ENCODE measurements at regions not wholly inside any gene's neighbourhood (a gene's known extent, or its start where the extent isn't known, plus 50 kb on each side); places are given as distances from the start of the nearest gene placed in this dataset.

DNA sequence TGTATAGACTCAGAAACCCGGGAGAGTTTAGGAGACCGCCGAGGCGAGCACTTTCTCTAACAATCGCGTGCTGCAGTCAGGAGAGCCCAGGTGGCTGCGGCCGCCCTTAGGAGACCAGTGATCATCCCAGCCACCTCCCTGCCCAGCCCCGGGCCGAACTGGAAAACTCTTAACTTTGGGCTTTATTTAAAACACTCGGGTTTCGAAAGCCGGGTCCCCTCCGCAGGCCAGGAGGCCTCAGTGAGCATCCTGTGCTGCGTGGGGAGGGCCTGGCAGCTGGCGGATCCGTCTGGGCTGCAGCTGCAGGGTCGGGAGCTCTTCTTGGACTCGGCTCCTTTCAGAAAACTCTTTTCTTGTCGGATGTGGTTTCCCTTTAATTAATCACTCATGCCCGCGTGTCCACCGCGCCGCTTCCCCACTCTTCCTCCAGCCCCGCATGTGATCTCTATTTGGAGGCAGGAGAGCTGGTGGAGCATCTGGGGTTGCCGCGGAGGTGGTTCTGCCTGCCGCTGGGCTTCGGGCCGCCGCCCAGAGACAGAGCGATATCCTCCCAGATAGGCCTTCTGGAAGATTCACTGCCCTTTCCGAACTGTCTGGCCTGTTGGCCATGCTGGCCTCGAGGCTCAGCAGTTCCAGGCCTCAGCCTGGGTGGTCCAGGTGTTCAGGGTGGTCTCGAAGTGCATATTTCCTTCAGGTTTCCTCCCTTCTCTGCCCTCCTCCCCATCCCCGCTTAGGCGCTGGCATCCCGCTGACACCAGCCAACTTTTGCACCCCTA lies 59.5 kb downstream of the TMEM174 start:
- intact Hi-C loops (cut with micrococcal nuclease), result loop anchor here (5.0 kb wide), 1 partner anchor 215 kb away; the partner anchor contains the start of gene FOXD1
- peaks cover 61% of the 10 kb centered on the region for H3K27me3 Mint-ChIP-seq
- ATAC-seq (ENCODE audit: low read depth) (no peak), DNase-seq (no peak)
- ChIA-PET CTCF (no interaction called here), POLR2A (no interaction called here)
- peak overlapping the region; percentile 53 for H3K4me3 Mint-ChIP-seq
- H3K9me3 Mint-ChIP-seq, result no peaks in the 10 kb centered on the region
- no peaks in the 10 kb centered on the region for H3K36me3 Mint-ChIP-seq (ENCODE audit: low read depth)
- TF ChIP-seq, protein P1, sequence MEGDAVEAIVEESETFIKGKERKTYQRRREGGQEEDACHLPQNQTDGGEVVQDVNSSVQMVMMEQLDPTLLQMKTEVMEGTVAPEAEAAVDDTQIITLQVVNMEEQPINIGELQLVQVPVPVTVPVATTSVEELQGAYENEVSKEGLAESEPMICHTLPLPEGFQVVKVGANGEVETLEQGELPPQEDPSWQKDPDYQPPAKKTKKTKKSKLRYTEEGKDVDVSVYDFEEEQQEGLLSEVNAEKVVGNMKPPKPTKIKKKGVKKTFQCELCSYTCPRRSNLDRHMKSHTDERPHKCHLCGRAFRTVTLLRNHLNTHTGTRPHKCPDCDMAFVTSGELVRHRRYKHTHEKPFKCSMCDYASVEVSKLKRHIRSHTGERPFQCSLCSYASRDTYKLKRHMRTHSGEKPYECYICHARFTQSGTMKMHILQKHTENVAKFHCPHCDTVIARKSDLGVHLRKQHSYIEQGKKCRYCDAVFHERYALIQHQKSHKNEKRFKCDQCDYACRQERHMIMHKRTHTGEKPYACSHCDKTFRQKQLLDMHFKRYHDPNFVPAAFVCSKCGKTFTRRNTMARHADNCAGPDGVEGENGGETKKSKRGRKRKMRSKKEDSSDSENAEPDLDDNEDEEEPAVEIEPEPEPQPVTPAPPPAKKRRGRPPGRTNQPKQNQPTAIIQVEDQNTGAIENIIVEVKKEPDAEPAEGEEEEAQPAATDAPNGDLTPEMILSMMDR (IDR thresholded peaks at IDR 0.05), result no peak
- H3K27ac Mint-ChIP-seq, result no peak overlapping the region
- peaks cover 25% of the 10 kb centered on the region for H3K4me1 Mint-ChIP-seq

DNA sequence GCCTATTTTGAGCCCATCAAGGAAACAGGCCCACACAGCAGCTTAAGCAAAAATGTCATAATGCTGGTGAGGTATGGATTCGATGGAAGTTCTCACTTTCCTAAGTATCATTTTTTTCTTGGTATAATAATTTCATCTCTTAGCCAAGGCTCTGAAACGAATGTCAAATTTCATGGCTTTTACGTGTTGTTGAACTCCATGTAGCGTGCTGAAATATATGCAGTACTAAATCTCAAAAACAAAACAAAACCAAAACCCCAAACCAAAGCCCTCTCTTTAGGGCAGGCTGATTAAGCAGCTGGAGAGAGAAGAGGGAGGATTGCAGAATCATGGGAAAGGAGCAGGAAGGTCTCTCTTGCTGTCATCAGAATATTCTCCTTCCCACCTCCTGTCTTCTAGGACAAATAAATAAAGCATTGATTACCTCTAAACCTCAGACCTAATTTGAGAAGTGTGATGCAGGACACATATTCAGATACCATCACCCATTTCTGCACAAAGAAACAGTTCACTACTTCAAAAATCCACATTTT lies 58.3 kb downstream of the TMEM174 start:
- CTCF ChIA-PET, result no interaction called here
- no peak overlapping the region for H3K4me3 Mint-ChIP-seq

DNA sequence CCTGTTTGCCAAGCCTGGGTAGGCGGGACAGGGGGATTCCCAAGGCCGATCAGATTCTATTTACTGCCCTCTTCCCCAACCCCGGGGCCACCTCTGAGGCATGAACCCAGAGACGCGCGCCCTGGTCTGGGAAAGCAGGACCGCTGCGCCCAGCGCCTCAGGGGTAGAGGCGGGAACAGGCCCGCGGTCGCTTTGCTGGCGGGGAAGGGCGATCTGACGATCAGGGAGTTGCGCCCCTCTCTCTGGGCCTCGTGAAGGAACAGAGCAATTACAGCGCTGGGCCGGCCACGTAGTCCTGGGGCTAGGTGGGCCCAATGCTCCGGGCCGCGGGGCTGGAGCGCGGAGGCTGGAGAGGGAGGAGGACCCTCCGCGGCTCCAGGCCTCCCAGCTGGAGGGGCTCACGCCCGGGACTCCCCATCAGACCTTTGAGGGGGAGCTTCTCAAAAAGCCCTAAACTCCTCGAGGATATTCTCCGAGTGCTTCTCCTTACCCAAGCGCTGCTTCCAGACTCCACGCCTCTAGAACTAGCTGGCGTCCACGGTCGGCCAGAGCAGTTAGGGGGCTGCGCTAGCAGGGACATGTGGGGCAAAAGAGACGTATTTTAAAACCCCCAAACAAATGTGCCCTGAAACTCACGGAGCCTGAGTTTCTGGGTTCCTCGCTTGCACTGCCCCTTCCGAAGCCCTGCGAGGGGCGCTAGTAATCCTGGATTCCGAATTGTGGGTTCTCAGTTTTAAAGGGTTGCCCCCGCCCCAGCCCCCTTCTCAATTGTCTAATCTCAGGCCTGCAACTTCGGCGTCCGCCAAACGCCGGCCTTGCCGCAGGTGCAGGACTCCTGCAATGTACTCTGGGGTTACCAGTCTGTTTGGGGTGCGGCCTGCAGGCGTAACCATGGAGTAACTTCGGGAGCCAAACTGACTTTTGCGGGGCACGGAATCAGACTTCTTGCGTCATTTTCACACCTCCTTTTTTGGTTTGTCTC lies 57.6 kb downstream of the TMEM174 start:
- Mint-ChIP-seq H3K4me3 (no peak overlapping the region), H3K36me3 (ENCODE audit: low read depth) (no peaks in the 10 kb centered on the region), H3K27ac (no peak overlapping the region), H3K4me1 (peaks cover 25% of the 10 kb centered on the region), H3K27me3 (peaks cover 56% of the 10 kb centered on the region), H3K9me3 (no peaks in the 10 kb centered on the region)
- TF ChIP-seq, protein P1 (IDR thresholded peaks at IDR 0.05), result no peak
- intact Hi-C loops (cut with micrococcal nuclease), result loop anchor here (5.0 kb wide), 1 partner anchor 217 kb away; the partner anchor contains the start of gene FOXD1
- ChIA-PET POLR2A (no interaction called here), CTCF (no interaction called here)
- DNase-seq (no peak), ATAC-seq (ENCODE audit: low read depth) (no peak)

More for the DNA sequence above, 58.3 kb downstream of the TMEM174 start:
- no peak for DNase-seq
- Mint-ChIP-seq H3K4me1 (peaks cover 25% of the 10 kb centered on the region), H3K9me3 (no peaks in the 10 kb centered on the region), H3K36me3 (ENCODE audit: low read depth) (no peaks in the 10 kb centered on the region), H3K27me3 (peaks cover 64% of the 10 kb centered on the region), H3K27ac (no peak overlapping the region)
- POLR2A ChIA-PET, result no interaction called here
- TF ChIP-seq, protein P1 (IDR thresholded peaks at IDR 0.05), result no peak
- intact Hi-C loops (cut with micrococcal nuclease), result loop anchor here (5.0 kb wide), 1 partner anchor 216 kb away; the partner anchor contains the start of gene FOXD1
- no peak for ATAC-seq (ENCODE audit: low read depth)

DNA sequence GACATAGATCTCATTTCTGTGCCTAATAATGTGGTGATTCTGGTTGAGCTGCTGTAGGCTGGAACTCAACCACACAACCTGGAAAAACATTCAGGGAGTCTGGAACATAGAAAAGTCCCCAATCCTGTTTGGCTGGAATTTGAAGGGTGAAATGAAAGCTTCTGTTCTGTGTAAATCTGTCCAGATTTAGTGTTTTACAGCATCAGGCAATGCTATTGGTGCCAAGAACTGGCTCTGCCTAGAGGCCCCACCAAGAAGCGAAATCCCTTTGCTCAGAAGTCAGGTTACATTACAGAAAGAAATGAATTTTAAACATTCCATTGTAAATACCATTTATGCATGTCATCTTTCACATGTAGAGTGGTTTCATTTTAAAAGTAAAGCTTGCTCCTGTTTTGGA lies 56.3 kb downstream of the TMEM174 start:
- Mint-ChIP-seq H3K4me1 (peaks cover 25% of the 10 kb centered on the region), H3K27ac (no peak overlapping the region), H3K4me3 (no peak overlapping the region), H3K9me3 (no peaks in the 10 kb centered on the region), H3K27me3 (peaks cover 55% of the 10 kb centered on the region), H3K36me3 (ENCODE audit: low read depth) (no peaks in the 10 kb centered on the region)
- CTCF ChIA-PET, result no interaction called here
- intact Hi-C loops (cut with micrococcal nuclease), result no loop called here
- POLR2A ChIA-PET, result no interaction called here
- TF ChIP-seq, protein P1 (IDR thresholded peaks at IDR 0.05), result no peak
- no peak for ATAC-seq (ENCODE audit: low read depth)
- no peak for DNase-seq

DNA sequence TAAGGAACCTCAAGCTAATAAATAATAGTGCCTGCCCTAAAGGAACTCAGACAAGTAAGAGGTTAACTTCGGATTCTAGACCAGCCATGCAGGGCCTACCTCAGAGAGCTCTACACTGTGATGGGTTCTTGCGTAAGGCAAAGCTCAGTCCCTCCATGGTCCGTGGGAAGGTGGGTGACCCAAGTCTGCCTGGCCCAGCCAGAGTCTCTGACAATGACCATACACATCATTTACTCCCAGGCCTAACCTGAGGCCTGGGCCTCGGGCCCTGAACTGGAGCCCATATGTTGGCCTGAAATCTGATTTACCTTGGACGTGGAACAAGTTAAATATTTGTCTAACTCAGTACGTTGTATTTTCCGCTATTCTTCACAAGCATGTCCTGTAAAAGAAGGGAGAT lies 55.1 kb downstream of the TMEM174 start:
- H3K4me1 Mint-ChIP-seq, result peaks cover 19% of the 10 kb centered on the region
- H3K27me3 Mint-ChIP-seq, result peaks cover 51% of the 10 kb centered on the region
- no peak overlapping the region for H3K4me3 Mint-ChIP-seq
- ChIA-PET CTCF (no interaction called here), POLR2A (no interaction called here)
- H3K9me3 Mint-ChIP-seq, result no peaks in the 10 kb centered on the region
- H3K36me3 Mint-ChIP-seq (ENCODE audit: low read depth), result no peaks in the 10 kb centered on the region
- DNase-seq (no peak), ATAC-seq (ENCODE audit: low read depth) (no peak)
- H3K27ac Mint-ChIP-seq, result no peak overlapping the region
- intact Hi-C loops (cut with micrococcal nuclease), result no loop called here
- TF ChIP-seq, protein P1 (IDR thresholded peaks at IDR 0.05), result no peak

Measured in activated B cell treated with CpG ODN at 0.5 μM for 24 hours (primary cell).